GM10266 (cell line): ENCODE measurements at regions not wholly inside any gene's neighbourhood (a gene's known extent, or its start where the extent isn't known, plus 50 kb on each side); places are given as distances from the start of the nearest gene placed in this dataset.

ENCODE experiments used
- DNase-seq: peaks from one replicate; pipeline ENCODE4 v3.0.0; 2012; ENCODE audit errors: extremely low spot score
- CTCF ChIP-seq: IDR thresholded peaks from 2 replicates; pipeline ENCODE4 v1.5.1; 2012; ENCODE audit warnings: mild to moderate bottlenecking, low read depth; ENCODE audit not compliant: control insufficient read depth, insufficient read depth; ENCODE audit errors: missing control alignments

GRCh38 chr5:33143405-33144123, 297.2 kb upstream of the TARS1 start:
- TF ChIP-seq CTCF: no peak

GRCh38 chr5:33146881-33147280, 293.9 kb upstream of the TARS1 start:
- TF ChIP-seq CTCF: no peak
- DNase-seq: no peak

More at GRCh38 chr5:33143405-33144123, 297.2 kb upstream of the TARS1 start:
- DNase-seq: no peak

- no peak for DNase-seq
- TF ChIP-seq CTCF: no peak
Measured at GRCh38 chr5:33148076-33148513, 292.7 kb upstream of the TARS1 start.

- no peak for TF ChIP-seq CTCF
Measured at GRCh38 chr5:33153372-33153771, 287.4 kb upstream of the TARS1 start.

GRCh38 chr5:33153831-33154230, 286.9 kb upstream of the TARS1 start:
- no peak for TF ChIP-seq CTCF
- no peak for DNase-seq

More at GRCh38 chr5:33153372-33153771, 287.4 kb upstream of the TARS1 start:
- no peak for DNase-seq

DNA sequence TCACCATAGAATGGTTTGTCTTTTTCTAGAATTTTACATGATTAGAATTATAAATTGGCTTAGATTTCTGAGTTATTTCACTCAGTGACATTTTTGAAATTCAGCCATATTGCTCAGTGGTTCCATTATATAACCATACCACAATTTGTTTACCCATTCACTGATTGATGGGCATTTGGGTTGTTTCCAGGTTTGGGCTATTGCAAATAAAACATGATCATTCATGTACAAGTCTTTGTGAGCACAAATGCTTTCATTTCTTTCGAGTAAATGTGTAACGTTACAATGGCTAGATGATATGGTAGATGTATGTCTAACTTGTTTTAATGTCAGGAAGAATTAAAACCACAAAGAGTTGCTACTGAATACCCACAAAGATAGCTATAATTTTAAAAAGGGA, 279.9 kb upstream of the TARS1 start:
- DNase-seq: no peak
- no peak for TF ChIP-seq CTCF

DNA sequence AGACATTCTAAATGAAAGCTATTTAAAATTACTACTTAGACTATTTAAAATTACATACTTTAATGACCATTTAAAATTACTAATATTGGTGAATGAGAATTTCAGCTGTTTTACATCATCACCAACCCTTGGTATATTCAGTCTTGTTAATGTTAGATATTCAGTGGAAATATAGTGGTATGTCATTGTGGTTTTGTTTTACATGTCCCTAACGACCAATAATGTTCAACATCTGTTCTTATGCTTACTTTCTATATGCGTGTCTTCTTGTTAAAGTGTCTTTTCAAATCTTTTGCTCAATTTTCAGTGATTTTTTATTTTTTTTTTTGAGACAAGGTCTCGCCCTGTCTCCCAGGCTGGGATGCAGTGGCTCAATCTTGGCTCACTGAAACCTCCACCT, 279.3 kb upstream of the TARS1 start:
- TF ChIP-seq CTCF: no peak
- DNase-seq: no peak
